ENCODE measurements at regions not wholly inside any gene's neighbourhood (a gene's known extent, or its start where the extent isn't known, plus 50 kb on each side); places are given as distances from the start of the nearest gene placed in this dataset.
A peak's percentile ranks its signal among the peaks of the same experiment; 100 is the strongest.
"Not testable (repeated sequence)": the region's sequence is repeated elsewhere in the genome, so short reads cannot be mapped to it uniquely, and the experiment has no call there.

DNA sequence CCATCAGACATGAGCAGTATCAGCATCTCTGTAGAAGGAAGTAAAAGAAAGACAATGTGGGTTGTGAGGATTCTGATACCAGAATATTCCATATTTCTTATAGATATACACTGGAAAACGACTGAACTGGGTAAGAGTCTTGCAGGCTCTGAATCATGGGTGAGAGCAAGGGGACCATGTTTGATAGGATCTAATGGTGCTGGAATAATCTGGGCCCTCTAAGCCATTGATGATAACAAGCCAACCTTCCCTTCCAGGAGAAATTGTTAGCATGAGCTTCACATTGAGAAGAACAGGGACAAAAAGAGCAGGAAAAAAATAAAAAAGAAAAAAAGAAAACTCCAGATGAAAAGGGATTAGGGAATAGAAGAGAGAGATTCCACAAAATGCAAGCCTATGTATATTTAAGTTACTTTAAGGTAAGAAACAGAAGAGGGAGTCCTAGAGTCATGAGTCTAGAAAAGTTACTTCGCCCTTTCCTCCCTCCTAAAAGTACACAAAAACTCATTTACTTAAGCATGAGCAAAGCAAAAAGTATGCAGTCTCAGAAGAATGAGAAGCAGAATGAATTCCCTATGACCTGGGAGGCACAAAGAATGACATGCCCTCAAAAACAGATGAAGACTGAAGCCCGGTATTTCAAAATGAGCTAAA, 181.9 kb downstream of the TMEM26 start:
- DNase-seq (ENCODE audit: low spot score), result no peak

DNA sequence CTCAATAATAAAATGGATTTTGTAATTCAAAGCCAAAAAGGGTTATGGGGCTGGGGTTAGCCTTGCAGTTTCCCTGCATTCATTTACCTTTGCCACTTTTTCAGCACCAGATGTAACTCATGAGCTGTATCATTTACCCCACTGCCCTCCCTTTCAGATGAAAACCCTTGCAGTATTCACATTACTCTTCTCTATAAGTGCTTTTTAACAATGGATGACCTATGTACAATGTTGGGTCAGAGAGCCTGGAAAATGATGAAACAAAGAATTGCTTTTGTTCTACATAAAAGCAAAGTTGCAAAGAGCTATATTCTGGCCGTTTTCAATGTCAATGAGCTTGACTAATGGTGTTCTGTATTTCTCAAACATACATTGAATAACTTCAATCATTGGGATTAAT, 189.7 kb downstream of the TMEM26 start:
- DNase-seq (ENCODE audit: low spot score), result no peak

DNA sequence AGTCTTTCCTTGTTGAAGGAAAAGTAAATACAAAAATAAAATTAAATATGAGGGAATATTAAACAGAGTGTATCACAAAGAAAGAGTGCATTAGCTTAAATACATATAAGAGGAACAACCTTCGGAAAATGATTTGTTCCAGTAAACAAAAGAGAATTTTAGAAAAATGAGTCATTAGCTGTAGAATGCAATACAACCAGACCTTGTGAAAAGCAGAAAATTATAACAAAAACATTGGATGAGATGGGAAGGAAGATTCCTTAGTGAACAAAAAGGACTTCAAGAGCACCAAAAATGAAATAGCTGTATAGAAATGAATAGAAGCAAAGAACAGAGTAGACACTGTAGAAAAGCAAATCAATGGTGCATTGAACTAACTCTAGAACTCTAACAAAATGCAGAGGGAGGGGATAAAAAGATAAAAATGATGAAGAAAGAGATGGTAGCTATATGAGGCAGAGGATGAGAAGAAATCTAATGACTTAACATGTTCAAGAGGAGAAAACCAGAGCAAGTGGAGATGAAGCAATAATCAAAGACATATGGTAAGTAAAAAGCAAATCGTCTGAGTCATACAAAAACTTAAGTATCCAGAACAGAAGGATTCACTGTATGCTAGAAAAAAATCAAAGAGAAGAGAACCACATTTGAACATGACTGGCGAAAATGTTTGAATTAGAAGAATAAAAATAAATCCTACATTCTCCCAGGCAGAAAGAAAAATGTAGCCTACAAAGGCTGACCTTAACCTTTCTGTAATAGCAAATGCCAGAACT, 190.5 kb downstream of the TMEM26 start:
- no peak for DNase-seq (ENCODE audit: low spot score)

DNA sequence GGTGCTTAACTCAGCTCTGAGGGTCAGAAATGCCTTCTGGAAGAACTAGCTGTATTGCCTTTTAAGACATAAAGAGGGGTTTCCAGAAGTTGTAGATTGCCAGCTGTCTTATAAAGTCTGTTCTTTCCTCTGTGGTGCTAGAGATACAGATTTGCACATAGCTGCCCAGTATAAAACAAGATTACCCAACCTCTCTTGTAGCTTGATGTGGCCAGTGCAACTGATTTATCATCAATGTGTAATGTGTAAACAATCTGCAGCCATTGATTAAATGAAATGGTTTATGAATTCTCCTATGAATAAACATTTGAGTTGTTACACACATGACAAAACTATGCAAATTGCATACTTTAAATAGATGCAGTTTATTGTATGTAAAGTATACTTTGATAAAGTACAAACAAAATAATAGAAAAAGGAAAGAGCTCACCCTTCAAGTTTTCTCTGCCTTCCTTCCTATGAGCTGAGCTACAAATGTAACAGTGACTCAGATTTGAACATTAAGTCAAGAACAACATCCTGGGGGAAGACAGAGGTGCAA, 195.2 kb downstream of the TMEM26 start:
- no peak for DNase-seq (ENCODE audit: low spot score)

DNA sequence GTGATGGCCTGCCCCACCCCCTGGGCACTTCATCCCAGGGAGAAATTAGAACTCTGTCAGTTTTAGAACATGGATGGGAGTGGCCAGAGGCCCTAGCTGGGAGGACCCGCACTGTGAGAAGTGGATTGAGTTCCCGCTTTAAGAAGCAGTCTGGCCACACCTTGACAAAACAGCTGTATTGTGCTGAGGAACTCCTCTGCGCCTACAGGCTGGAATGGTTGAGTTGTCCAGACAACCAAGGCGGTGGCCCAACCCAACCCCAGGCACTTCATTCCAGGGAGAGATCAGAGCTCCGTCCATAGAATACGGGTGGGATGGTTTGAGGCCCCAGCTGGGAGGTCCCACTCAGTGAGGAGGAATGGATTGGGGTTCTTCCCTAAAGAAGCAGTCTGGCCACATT, 196.0 kb downstream of the TMEM26 start:
- no peak for DNase-seq (ENCODE audit: low spot score)

GRCh38 chr10:61252326-61252725, 200.9 kb downstream of the TMEM26 start:
- not testable (repeated sequence) for DNase-seq (ENCODE audit: low spot score)

DNA sequence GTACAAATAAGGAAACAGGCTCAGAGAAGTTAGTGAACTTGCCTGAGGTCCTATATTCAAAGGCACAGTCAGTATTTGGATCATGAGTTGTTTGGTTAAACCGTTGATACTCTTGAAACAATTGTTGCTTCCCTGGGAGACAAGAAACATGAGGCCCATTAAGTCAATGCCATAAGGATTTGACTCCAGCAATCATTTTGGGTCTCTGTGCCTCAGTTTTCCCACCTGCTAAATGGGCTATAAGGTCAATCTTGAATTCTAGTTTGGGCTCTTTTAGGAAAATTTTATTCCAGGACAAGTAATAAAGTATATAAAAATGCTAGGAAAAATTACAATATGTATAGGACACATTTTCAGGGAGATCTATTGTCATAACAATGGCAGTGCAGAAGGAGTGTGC, 202.1 kb downstream of the TMEM26 start:
- no peak for DNase-seq (ENCODE audit: low spot score)

- DNase-seq (ENCODE audit: low spot score), result no peak
Measured at GRCh38 chr10:61250131-61250530, 203.1 kb downstream of the TMEM26 start.

DNA sequence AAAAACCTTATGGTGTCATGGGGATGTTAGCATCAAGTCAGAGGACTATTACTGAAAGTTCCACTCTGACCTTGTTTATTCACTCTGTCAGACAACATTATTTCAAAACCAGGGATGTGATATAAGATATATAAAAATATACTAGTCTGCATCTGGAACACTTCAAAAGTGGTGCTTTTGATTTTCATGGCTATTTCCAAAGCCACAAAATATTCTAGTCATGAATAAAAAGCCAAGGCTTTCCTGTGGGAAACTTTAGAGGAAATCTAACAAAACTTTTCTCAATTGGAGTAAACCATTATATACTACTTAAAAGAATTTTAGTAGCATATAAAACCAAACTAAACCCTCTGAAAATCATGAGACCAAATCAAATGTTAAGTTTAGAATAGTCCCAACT, 205.2 kb downstream of the TMEM26 start:
- DNase-seq (ENCODE audit: low spot score), result no peak

GRCh38 chr10:61244261-61244775, 208.9 kb downstream of the TMEM26 start:
- no peak for DNase-seq (ENCODE audit: low spot score)

DNA sequence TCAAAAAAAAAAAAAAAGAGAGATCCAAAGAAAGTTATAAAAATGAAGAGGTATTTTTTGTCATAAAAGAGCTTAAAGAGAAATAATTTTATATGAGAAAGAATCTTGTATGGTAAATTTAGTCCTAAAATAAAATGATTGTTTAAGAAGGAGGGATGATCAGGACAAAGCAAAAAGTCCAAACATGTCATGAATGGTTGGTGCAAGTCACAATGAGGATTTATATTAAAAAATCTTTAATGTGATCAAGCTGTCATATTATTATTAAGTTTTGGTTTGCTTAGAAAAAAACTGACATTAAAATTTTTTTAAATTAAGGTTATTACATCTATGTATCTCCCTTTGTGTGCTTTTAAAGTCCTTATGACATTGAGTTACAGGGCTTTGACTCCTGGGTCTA, 220.4 kb downstream of the TMEM26 start:
- no peak for DNase-seq (ENCODE audit: low spot score)

DNA sequence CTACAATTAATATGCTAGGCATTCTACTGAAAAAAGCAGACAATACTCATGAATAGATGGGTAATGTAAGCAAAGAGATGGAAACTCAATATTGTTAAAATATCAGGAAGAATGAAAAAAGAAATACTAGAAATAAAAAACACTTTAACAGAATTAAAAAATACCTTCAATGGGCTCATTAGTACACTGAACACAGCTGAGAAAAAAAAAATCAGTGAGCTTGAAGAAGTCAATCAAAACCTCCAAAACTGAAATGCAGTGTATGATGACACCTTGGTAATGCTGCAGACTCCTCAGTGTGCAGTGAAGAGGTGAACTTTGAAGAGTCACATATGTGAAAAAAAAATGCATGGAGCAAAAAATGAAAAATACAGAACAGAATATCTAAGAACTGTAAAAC, 227.2 kb downstream of the TMEM26 start:
- DNase-seq (ENCODE audit: low spot score), result no peak

DNA sequence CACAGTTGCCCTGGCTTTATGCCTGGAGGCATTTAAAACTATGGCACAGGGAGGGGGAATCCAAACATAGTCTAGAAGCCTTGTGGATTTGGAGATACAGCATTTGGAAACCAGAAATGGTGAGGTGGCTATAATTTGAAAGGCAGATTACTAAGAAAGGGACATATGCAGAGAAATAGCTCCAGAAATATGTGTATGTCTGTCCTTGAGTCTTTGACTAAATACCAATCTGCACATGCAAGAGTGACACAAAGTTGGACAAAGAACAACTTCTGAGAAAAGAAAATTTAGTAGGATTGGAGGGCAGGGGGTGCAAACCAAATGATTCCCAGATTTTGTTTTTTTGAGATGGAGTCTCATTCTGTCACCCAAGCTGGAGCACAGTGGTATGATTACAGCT, 229.6 kb downstream of the TMEM26 start:
- DNase-seq (ENCODE audit: low spot score), result no peak

- DNase-seq (ENCODE audit: low spot score), result no peak
Measured at GRCh38 chr10:61219696-61220095, 233.5 kb downstream of the TMEM26 start.

DNA sequence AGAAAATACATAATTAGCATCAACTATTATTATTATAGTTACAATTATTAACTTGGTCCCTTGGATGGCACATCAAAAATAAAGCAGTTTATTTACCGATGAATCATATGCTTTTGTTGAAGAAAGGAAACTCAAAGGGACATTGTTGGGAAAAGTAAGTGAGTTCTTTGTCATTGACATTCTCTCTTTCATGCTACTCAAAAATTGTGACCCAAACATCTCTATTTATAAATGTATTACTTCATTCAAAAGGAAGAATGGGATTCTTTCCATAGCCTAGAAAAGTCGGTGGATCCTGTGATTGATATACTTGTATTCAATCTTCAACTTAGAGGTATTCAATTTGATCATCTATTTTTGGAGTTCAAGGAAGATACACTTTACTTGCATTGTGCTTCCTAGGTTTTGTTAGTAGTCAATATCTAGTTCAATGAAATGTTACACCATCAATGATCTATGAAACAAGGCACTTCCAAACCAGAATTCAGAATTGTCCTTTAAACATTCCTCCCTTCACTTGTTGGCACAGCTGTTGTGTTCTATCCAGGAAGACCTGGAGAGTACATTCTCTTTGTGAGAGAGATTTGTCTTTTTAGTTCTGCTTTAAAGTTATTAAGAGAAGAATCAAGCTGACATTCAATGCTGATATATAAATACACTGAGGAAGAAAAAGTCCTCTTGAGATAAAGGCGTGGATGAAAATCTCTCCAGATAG, 235.2 kb downstream of the TMEM26 start:
- DNase-seq (ENCODE audit: low spot score), result no peak

DNA sequence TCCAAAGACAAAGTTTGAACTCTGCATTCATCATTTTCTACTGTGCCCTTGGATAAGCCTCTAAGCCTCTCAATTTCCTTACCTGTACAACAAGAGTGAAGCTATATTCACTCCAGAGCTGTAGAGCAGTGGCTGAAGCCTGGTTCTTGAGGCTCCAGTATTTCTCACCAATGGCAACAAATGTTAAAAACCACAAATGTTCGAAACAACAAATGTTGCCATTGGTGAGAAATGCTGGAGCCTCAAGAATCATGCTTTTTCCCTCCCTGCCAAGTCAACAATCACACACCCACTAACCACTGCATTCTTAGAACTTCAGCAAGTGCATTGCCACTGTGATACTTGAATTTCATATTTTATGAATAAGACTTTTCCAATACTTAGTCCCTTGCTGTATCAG, 237.9 kb downstream of the TMEM26 start:
- DNase-seq (ENCODE audit: low spot score), result no peak

- DNase-seq (ENCODE audit: low spot score), result peak; percentile 4
Measured at GRCh38 chr10:61211468-61211867, 241.7 kb downstream of the TMEM26 start.

DNA sequence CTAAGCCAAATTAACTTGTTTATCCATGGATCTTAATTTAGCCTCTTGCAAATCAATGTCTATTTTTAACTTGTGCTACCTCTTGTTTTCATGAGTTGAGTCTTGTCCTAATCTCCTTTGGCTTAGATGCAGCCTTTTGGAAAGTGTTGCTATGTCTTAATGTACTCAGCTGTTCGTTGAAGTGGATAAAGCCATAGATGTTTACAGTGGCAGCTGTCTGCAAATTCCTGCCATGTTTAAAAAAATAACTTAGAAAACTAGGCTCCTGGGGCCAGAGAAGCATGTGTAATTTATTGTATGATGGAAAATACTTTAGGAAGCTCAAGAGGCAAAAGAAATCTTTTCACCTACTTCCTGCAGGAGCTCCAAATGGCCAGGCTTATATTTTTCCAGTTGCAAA, 253.1 kb upstream of the RHOBTB1 start:
- DNase-seq (ENCODE audit: low spot score), result no peak

DNA sequence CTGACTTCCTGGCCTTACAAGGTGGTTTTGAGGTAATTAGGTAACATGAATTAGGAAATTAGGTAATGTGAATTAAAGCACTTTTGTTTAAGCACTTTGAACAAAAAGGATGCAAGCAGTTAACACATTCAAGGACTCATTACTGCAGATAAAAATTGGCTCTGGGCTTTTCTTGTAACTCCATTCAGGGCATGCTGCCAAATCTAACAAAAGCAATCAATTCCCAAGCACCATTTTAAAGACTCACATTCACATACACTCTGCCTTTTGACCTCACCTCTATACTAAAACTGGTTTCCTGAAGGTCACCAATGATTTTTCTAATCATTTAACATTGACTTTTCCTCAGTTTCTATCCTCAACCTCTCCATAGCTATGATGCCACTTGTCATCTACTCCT, 251.2 kb upstream of the RHOBTB1 start:
- DNase-seq (ENCODE audit: low spot score), result no peak

- not testable (repeated sequence) for DNase-seq (ENCODE audit: low spot score)
Measured at GRCh38 chr10:61192589-61192988, 248.6 kb upstream of the RHOBTB1 start.

DNA sequence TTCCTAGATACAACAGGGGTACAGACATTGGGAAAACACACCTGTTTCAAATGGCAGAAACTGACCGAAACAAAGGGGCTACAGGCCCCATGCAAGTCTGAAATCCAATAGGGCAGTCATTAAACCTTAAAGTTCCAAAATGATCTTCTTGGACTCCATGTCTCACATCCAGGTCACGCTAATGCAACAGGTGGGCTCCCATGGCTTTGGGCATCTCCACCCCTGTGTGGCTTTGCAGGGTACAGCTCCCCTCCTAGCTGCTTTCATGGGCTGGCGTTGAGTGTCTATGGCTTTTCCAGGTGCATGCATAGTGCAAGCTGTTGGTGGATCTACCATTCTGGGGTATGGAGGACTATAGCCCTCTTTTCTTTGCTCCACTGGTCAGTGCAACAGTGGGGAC, 248.1 kb upstream of the RHOBTB1 start:
- DNase-seq (ENCODE audit: low spot score), result no peak

DNA sequence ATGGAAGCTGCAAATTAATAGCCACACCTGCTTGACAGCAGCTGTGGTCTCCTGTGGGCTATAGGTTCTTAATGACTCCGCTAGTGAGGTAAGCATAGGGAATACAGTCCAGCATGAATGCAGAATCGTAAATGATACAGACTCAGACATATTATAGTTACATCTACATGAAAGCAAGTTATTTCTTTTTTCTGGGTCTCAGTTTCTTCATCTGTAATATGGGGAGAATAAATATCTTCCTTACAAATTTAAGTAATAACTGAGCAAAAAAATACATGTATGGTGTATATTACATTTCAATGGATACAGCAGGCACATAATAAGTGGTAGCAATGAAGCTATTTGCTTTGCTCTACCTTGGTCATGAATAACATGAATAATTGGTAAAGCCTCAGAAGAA, 245.9 kb upstream of the RHOBTB1 start:
- no peak for DNase-seq (ENCODE audit: low spot score)

- no peak for DNase-seq (ENCODE audit: low spot score)
Measured at GRCh38 chr10:61188691-61189090, 244.7 kb upstream of the RHOBTB1 start.
